GM21786 (cell line): ENCODE measurements at regions not wholly inside any gene's neighbourhood (a gene's known extent, or its start where the extent isn't known, plus 50 kb on each side); places are given as distances from the start of the nearest gene placed in this dataset.
A peak's percentile ranks its signal among the peaks of the same experiment; 100 is the strongest.

Experiments used
- ATAC-seq: cut with Tn5 transposase; IDR thresholded peaks from one replicate; pipeline ENCODE4 v1.9.1; 2021; ENCODE audit not compliant: unreplicated experiment

DNA sequence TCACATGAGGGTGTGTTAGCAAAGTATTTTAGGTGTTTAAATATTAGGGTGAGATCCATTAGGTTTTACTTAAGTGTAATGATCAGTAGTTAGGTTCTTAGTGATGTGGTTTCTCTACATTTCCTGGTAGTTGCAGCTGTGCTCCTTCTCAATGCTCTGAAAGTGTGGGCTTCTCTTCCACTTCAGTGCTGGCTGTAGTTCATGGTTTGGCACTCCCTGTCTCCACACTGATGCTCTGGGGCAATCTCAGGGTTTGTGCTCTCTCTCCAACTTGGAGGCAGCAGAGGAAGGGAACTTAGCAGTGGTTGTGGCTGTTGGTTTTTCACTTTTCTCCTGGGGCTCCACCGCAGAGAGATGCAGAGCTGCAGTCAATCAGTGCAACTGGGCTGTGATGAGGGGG is 507.5 kb downstream of the TMEM232 start:
- ATAC-seq = no peak

DNA sequence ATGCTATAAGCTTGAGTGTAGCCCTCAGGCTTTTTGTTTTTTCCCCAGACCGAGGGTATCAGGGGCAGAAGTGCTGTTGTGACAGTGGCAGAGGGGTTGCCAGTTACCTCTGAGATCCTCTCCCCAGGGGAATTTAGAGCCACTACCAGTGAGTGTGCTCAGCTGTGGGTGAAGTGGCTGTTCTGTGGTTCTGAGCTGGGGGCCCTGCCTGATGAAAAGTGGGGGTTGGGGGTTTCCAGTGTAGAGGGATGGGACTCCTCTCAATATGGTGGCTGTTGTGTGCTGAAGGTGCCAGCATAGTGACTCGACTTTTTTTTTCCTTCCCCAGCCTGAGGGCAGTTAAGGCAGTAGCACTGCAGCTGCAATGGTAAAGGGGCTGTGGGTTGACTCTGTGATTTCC is 506.7 kb downstream of the TMEM232 start:
- ATAC-seq = no peak

GRCh38 chr5:110221036-110221435 is 505.4 kb downstream of the TMEM232 start:
- no peak for ATAC-seq

GRCh38 chr5:110224050-110224449 is 502.4 kb downstream of the TMEM232 start:
- no peak for ATAC-seq

DNA sequence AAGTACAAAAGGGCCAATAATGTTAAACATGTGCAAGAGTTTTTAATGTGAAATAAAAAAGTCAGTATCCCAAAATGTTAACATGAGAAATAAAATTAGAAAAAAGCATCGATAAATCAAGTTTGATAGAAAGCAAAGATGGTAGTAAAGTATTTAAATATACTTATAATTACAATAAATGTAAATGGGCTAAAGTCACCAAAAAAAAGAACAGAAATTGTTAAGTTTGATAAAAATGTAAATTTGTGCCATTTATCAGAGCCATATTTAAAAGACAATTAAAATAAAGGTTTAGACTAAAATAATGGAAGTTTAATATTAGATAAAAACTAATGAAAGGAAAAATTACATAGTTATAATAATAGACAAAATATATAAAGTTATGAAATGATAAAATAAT is 500.5 kb downstream of the TMEM232 start:
- ATAC-seq = no peak

DNA sequence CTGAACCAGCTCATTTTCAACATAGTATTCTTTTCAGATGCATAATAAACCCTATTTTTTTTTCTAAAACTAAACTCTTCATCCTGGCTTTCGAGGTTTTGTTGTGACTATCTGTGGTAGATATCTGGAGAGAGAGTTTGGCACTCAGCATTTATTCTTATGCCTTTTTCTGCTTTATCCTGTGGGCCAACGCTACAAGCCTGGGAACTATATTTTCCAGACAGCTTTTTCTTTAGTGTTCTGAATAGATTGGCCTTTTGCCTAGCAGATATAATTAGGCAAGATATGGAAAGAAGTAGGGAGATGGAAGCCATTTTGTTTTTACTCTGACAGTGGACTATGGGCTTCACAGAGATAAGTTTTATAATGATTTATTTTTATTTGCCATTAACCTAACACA is 486.7 kb downstream of the TMEM232 start:
- ATAC-seq = no peak

GRCh38 chr5:110242950-110243349 is 483.5 kb downstream of the TMEM232 start:
- no peak for ATAC-seq

DNA sequence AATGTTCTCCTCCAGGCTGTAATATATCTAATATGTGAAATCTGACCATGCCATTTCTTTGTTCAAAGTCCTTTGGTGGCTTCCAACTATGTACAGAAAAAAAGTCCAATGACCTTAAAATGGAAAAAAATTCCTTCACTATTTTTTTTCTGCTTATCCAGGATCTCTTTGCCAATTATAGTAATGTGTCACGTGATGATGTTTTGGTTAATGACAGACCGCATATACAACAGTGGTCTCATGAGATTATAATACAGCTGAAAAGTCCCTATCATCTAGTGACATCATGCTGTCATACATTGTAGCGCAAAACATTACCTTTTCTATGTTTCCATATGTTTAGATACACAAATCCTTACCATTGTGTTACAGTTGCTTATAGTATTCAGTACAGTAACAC is 477.6 kb downstream of the TMEM232 start:
- no peak for ATAC-seq

DNA sequence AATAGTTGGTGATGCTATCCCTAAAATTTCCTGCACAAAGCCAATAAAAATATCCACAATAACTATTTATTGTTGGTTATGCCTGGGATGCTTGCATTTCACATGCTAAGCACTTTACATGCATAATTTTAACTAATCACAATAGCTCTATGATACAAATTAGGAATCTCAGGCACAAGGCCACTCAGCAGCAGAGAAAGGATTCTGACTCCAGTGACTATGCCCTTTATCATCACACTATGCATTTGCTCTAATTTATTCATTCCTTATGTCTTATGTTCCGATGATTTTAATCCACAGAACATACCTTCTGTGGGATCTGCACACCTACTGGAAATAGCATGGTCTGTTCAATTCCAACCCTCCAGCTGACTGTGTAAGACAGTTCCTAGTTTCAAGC is 476.1 kb downstream of the TMEM232 start:
- no peak for ATAC-seq

- ATAC-seq = no peak
These were observed 475.7 kb downstream of the TMEM232 start for GRCh38 chr5:110250755-110251154.

- ATAC-seq = no peak
These were observed 475.1 kb downstream of the TMEM232 start for GRCh38 chr5:110251366-110251765.

- no peak for ATAC-seq
These were observed 471.3 kb downstream of the TMEM232 start for GRCh38 chr5:110255194-110255593.

DNA sequence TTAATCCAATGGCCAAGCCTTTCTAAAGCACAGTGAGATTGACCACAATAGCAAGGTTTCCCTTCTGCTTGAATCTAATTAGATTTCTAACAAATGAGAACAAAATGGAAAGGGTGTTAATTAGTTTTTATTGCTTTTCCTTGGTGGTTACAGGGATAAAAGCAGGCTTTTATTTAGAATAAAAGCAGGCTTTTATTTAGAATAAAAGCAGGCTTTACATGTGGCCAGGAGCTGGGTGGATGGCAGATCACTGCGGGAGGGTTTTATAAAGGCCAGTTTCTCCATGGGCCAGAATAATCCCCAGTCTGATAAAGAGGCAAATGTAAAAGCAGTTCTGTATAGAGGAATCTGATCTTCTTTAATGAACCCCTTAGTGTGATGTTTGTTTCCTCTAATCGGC is 470.2 kb downstream of the TMEM232 start:
- no peak for ATAC-seq

DNA sequence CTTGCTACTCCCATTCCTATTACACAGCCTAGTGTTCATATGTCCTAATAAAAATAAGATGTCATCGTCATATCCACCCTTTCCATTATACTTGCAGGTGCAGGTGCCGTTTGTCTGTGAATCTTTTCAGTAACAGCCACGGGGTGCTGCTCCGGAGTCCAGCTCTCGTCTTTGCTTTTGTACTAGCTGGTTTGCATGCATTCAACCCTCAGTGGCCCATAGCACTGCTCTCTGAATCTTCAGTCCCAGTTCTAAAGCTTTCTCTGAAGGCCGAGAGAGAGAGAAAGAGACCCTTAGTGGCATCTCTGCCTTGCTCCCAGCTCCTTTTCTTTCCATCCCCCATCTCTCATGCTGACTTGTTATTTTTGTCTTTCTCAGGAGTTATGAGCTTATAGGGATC is 468.5 kb downstream of the TMEM232 start:
- no peak for ATAC-seq

DNA sequence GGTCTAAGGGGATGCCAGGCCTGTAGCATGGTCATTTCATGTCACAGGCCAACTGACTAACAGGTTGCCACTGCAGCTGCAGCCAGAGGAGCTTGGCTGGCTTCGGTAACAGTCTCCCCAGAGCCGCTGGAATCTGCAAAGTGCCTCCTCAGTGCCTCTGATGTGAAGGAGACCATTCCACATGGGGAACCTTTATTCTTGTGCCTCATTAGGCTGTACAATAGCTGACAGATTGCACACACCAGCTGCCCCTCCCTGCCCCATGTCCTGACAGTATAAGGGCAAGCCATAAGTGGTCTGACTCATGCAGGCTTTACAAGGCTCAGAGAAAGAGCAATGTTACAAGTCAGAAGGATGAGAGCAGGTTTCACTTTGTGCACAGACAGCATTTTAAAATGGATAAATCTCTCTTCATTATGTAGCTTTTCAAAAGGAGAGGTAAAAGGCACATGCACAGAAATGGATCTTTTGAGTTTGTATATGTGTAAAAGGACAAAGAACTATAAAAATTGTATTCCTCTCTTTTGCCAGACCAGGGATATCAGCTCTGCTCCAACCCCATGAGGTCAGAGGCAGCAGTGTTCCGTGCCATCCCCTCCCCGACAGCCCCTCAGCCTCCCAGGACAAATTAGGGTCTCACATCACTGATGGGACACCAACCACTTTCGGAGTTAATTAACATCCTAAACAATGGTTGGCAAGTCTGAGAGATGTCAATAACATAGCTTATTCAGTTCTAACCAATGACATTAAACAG is 467.8 kb downstream of the TMEM232 start:
- no peak for ATAC-seq

DNA sequence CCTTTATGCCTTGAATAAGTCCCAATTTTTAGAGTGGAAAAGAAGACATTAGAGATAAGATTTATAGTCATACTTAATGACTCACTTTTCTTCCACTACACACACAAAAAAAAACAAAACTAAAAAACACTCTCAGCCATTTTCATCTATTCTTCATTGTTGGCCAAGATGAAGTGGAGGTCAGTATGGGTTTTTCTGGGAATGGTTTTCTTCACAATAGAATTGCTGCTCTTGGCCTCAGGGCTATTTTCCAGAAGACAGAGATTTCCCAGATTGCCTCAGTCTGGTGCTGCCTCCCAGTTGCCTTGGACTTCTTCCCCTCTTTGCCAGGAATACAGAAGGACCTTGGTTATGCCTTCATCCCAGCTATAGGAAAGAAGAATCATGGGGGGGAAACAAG is 463.7 kb downstream of the TMEM232 start:
- ATAC-seq = no peak

DNA sequence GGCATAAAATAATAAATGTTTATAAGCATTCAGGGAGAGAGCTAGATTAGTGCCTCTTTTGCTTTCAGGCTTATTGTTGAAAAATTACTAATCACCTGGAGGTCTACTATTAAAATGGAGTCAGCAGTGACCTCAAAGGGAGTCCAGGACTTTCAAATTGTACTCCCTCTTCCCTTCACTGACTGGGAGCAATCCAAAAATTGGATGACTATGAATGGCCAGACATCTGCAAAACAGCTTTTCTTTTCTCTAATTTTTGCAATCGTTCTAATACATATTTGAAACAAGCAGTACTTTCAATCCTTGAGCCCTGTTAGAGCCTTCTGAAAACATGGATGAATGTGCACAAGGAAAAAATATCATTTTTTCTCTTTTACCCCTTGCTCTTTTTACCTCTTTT is 461.8 kb downstream of the TMEM232 start:
- no peak for ATAC-seq

- ATAC-seq = no peak
These were observed 461.3 kb downstream of the TMEM232 start for GRCh38 chr5:110265162-110265561.

DNA sequence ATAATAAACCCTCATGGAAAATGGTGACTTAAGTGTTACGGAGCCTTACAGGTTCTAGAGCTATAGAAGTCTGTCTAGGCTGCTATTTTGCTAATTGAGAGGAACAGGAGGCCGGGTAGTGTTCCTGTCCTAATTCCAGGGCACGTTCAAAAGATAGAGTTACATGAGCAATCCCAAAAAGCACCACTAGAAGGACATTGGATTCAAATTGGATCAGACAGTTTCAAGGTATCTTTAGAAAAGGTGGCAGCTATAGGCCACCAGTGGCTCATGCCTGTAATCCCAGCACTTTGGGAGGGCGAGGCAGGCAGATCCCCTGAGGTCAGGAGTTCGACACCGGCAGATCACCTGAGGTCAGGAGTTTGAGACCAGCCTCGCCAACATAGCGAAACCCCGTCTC is 458.8 kb downstream of the TMEM232 start:
- ATAC-seq = no peak

GRCh38 chr5:110268283-110268682 is 458.2 kb downstream of the TMEM232 start:
- ATAC-seq = no peak

GRCh38 chr5:110268985-110269384 is 457.5 kb downstream of the TMEM232 start:
- ATAC-seq = peak; percentile 49

DNA sequence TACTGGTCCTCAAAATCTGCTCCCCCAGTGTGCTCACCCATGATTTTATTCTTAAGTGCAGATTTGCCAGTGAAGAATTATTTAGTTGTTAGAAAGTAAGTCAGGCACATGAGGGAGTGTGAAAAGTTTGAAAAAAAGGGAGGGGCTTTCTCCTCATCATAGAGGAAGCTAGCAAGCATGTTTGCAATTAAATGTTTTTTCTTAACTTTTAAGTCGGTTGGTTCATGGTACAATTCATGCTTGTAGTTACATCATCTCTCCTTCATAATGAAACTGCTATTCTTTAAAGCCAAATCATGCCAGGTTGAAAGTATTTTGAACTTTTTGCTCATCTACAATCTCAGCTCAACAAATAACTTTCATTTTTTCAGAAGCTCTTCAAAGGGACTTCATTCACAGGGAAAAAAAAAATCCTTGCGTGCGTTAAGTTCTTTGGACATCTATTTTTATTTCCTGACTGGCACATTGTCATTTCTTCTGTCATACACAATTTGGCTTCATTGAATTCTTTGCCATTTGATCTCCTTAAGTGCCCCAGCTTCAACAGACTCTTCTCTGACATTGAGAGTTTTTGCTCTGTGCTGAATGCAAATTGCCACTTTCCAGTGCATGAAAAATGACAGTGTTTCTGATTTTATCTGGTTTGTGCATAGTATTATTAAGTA is 456.9 kb downstream of the TMEM232 start:
- ATAC-seq = no peak

DNA sequence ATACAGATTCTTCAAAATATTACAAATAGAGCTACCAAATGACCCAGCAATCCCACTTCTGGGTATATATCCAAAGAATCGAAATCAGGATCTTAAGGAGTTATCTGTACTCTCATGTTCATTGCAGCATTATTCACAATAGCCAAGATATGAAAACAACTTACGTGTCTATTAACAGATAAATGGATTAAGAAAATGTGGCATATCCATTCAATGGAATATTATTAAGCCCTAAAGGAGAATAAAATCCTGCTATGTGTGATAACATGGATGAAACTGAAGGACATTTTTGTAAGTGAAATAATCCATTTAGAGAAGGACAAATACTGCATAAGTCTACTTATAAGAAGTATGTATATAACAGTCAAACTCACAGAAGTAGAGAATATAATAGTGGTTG is 450.6 kb downstream of the TMEM232 start:
- no peak for ATAC-seq
